K562 (cell line): ENCODE measurements at regions not wholly inside any gene's neighbourhood (a gene's known extent, or its start where the extent isn't known, plus 50 kb on each side); places are given as distances from the start of the nearest gene placed in this dataset.

Source experiments
- ATAC-seq: fragments of 200-7000 bp; cut with Tn5 transposase; 3 replicates; pipeline ENCODE4 v1.9.1; 2020; ENCODE audit warnings: moderate library complexity
- BruUV-seq: library from RNA; stranded (reverse); fragments of 400-500 nt; replicated peaks from 2 replicates; lab custom pipeline; 2021; lab: Mats Ljungman, UMichigan
- CTCF ChIA-PET: fragments of 300-600 bp; formaldehyde crosslinking; extraction: SDS; loops from one replicate; lab custom pipeline; 2021; ENCODE audit warnings: low intra/inter-chr PET ratio; lab: Yijun Ruan, JAX
- POLR2A ChIA-PET: fragments of 300-600, 350-650 bp; sonication (Branson Sonifier 250); formaldehyde crosslinking; extraction: SDS; loops from one replicate; lab custom pipeline; 2021; ENCODE audit warnings: antibody characterized with exemption, inconsistent platforms; lab: Yijun Ruan, JAX
- DNase-seq, 4 experiments: peaks; one replicate each; pipeline versions ENCODE4 v3.0.0 to v3.0.0-alpha.2; 2011 to 2018; ENCODE audit warnings: low spot score in 3 of 4, mixed read lengths in 3 of 4; ENCODE audit errors: extremely low read depth in 1 of 4
- FAIRE-seq: peaks from 2 replicates; lab custom pipeline; 2011; peaks lifted over from hg19 to GRCh38; lab: Jason Lieb, UNC
- H2AFZ ChIP-seq: 2 replicates; pipeline ENCODE4 v1.6.0; 2011; ENCODE audit warnings: low read depth, low read length, control low read depth, inconsistent platforms
- H3K27ac ChIP-seq: fragments of 200-600 bp; 3 replicates; pipeline ENCODE4 v1.8.0; 2011; ENCODE audit warnings: low read depth, mild to moderate bottlenecking, control low read depth, inconsistent platforms, low read length, moderate library complexity, mixed read lengths; ENCODE audit errors: extremely low read depth
- H3K27me3 ChIP-seq, 2 experiments: fragments of 300-600 bp in 1 of 2; 2 replicates in 1 of 2; 3 replicates in 1 of 2; pipeline versions ENCODE4 v1.6.0 to v1.8.0; 2011; ENCODE audit warnings: inconsistent platforms in 2 of 2, low read length in 2 of 2, mild to moderate bottlenecking in 1 of 2, mixed read lengths in 1 of 2, moderate library complexity in 1 of 2; ENCODE audit not compliant: control insufficient read depth in 2 of 2, insufficient read depth in 2 of 2
- H3K36me3 ChIP-seq: fragments of 300-600 bp; 3 replicates; pipeline ENCODE4 v1.8.0; 2011; ENCODE audit warnings: mild to moderate bottlenecking, low read length, inconsistent platforms; ENCODE audit not compliant: control insufficient read depth, insufficient read depth
- H3K4me1 ChIP-seq, 2 experiments: fragments of 200-600 bp in 1 of 2; replicated peaks in 1 of 2; 2 replicates in 1 of 2; 3 replicates in 1 of 2; pipeline versions ENCODE4 v1.5.1 to v1.8.0; 2011; ENCODE audit warnings: inconsistent platforms in 2 of 2, low read length in 2 of 2, mild to moderate bottlenecking in 1 of 2, mixed read lengths in 1 of 2, moderate library complexity in 1 of 2; ENCODE audit not compliant: control insufficient read depth in 2 of 2, insufficient read depth in 2 of 2
- H3K4me2 ChIP-seq: 2 replicates; pipeline ENCODE4 v1.6.1; 2011; ENCODE audit warnings: low read length, control low read depth, inconsistent platforms, mixed read lengths; ENCODE audit not compliant: insufficient read depth
- H3K4me3 ChIP-seq: fragments of 200-600 bp; sonication (generic), shearing (Covaris generic); 2 replicates; pipeline ENCODE4 v1.5.1; 2016; ENCODE audit warnings: control low read depth, inconsistent platforms
- H3K79me2 ChIP-seq: fragments of 200-600 bp; 3 replicates; pipeline ENCODE4 v1.8.0; 2011; ENCODE audit warnings: low read length, inconsistent platforms; ENCODE audit not compliant: control insufficient read depth, insufficient read depth
- H3K9ac ChIP-seq, 2 experiments: 2 replicates each; pipeline versions ENCODE4 v1.6.0 to v1.6.1; 2011; ENCODE audit warnings: low read depth in 2 of 2, low read length in 2 of 2, control low read depth in 1 of 2, inconsistent platforms in 1 of 2, mild to moderate bottlenecking in 1 of 2, mixed read lengths in 1 of 2; ENCODE audit not compliant: insufficient read depth in 1 of 2
- H3K9me1 ChIP-seq: one replicate; pipeline ENCODE4 v1.6.0; 2011; ENCODE audit warnings: inconsistent platforms, mild to moderate bottlenecking, low read length, moderate library complexity; ENCODE audit not compliant: control insufficient read depth, insufficient read depth
- H3K9me3 ChIP-seq: replicated peaks from 2 replicates; pipeline ENCODE4 v1.5.1; 2011; ENCODE audit warnings: low read depth, low read length, inconsistent platforms; ENCODE audit not compliant: control insufficient read depth, insufficient read depth
- H4K20me1 ChIP-seq: replicated peaks from 2 replicates; pipeline ENCODE4 v1.6.1; 2011; ENCODE audit warnings: low read length, inconsistent platforms, mixed read lengths; ENCODE audit not compliant: control insufficient read depth, insufficient read depth
- CBX2 ChIP-seq: fragments of 200-600 bp; sonication (generic); IDR thresholded peaks from one replicate; pipeline ENCODE4 v1.6.1; 2012; ENCODE audit warnings: mild to moderate bottlenecking, low read length, inconsistent platforms; ENCODE audit not compliant: insufficient read depth, poor library complexity, severe bottlenecking
- JUND ChIP-seq, 2 experiments: IDR thresholded peaks; 2 replicates in 1 of 2; 3 replicates in 1 of 2; pipeline ENCODE4 v1.6.1; 2011; ENCODE audit warnings: borderline replicate concordance in 2 of 2, low read depth in 2 of 2, low read length in 2 of 2, improper control_type of control experiment in 1 of 2, missing biosample characterization in 1 of 2, missing genetic modification characterization in 1 of 2, missing genetic modification reagents in 1 of 2
- NFIC ChIP-seq: fragments of 450-650 bp; IDR thresholded peaks from 2 replicates; pipeline ENCODE4 v1.6.1; 2017; ENCODE audit warnings: mild to moderate bottlenecking, inconsistent platforms
- SMARCB1 ChIP-seq: IDR thresholded peaks from 2 replicates; pipeline ENCODE4 v1.6.1; 2011; ENCODE audit warnings: improper control_type of control experiment, low read depth; ENCODE audit not compliant: insufficient read length
- WGBS: fragments of 100-300 bp; shearing (Covaris generic); methylation state at CpG from one replicate; pipeline ENCODE4 v1.1.6; 2016; ENCODE audit warnings: low coverage, mixed read lengths; ENCODE audit not compliant: insufficient coverage; ENCODE audit errors: missing lambda C conversion rate; 5-methylcytosine and 5-hydroxymethylcytosine counted together
- in situ Hi-C: fragments of 300-500 bp; cut with MboI; formaldehyde crosslinking; loops from 4 replicates; pipeline ENCODE4 v1.15.0; 2018; ENCODE audit warnings: inconsistent platforms, mixed read lengths
- intact Hi-C: fragments of 100-400 bp; cut with micrococcal nuclease; formaldehyde crosslinking; loops from 2 replicates; pipeline ENCODE4 v1.14.2; 2022
- TF ChIP-seq, protein P1 (sequence below): fragments of 250-450 bp; sonication (Bioruptor Pico); IDR thresholded peaks from 2 replicates; pipeline ENCODE4 v1.9.0; 2021; ENCODE audit warnings: mild to moderate bottlenecking, inconsistent platforms

GRCh38 chr5:26143259-26143658, 895.1 kb downstream of the CDH9 start (continued):
- TF ChIP-seq CBX2 (no peak), JUND (IDR thresholded peaks at IDR 0.05; ENCODE audit: borderline replicate concordance, low read depth, low read length) (no peak), JUND (tag; IDR thresholded peaks at IDR 0.05; ENCODE audit: borderline replicate concordance, low read depth, low read length) (no peak)
- TF ChIP-seq, protein P1, sequence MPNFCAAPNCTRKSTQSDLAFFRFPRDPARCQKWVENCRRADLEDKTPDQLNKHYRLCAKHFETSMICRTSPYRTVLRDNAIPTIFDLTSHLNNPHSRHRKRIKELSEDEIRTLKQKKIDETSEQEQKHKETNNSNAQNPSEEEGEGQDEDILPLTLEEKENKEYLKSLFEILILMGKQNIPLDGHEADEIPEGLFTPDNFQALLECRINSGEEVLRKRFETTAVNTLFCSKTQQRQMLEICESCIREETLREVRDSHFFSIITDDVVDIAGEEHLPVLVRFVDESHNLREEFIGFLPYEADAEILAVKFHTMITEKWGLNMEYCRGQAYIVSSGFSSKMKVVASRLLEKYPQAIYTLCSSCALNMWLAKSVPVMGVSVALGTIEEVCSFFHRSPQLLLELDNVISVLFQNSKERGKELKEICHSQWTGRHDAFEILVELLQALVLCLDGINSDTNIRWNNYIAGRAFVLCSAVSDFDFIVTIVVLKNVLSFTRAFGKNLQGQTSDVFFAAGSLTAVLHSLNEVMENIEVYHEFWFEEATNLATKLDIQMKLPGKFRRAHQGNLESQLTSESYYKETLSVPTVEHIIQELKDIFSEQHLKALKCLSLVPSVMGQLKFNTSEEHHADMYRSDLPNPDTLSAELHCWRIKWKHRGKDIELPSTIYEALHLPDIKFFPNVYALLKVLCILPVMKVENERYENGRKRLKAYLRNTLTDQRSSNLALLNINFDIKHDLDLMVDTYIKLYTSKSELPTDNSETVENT: no peak
- TF ChIP-seq, all 486 proteins: peak for 0

GRCh38 chr5:26121338-26121737, 917.0 kb downstream of the CDH9 start:
- Histone ChIP-seq H3K9ac (no peak overlapping the region), H3K36me3 (no peaks in the 10 kb centered on the region), H3K4me1 (no peaks in the 10 kb centered on the region), H2AFZ (no peak overlapping the region), H3K4me2 (no peak overlapping the region), H3K27me3 (no peaks in the 10 kb centered on the region), H3K79me2 (no peaks in the 10 kb centered on the region), H3K4me3 (no peak overlapping the region), H3K9me1 (no peaks in the 10 kb centered on the region), H3K9me3 (no peaks in the 10 kb centered on the region), H4K20me1 (no peaks in the 10 kb centered on the region), H3K27ac (no peak overlapping the region)
- TF ChIP-seq SMARCB1 (no peak), NFIC (peak; percentile 27; the same call in 1 of the 2 replicates)
- DNase-seq: peak in 1 of 4 experiments; percentile 7
- CTCF ChIA-PET: no interaction called here
- BruUV-seq: no TSS peak
- POLR2A ChIA-PET: no interaction called here
- WGBS: 1% methylated on average over 6 of the region's 6 CpGs
- intact Hi-C loops (no loop called here), in situ Hi-C loops (no loop called here)
- FAIRE-seq: no peak
- ATAC-seq: no peak
